H9 (cell line): ENCODE measurements at regions not wholly inside any gene's neighbourhood (a gene's known extent, or its start where the extent isn't known, plus 50 kb on each side); places are given as distances from the start of the nearest gene placed in this dataset.

Experiments used
- DNase-seq: peaks from one replicate; pipeline ENCODE4 v3.0.0-alpha.2; 2017
- H2AFZ ChIP-seq: one replicate; pipeline ENCODE4 v1.6.1; 2013; ENCODE audit warnings: mild to moderate bottlenecking, low read length, control low read depth, moderate library complexity
- H2AK5ac ChIP-seq: 2 replicates; pipeline ENCODE4 v1.6.1; 2013; ENCODE audit warnings: low read length, control low read depth, mixed read lengths; ENCODE audit not compliant: insufficient read length
- H2BK120ac ChIP-seq: one replicate; pipeline ENCODE4 v1.6.1; 2013; ENCODE audit warnings: low read depth, mild to moderate bottlenecking, low read length, control low read depth, inconsistent platforms; ENCODE audit not compliant: poor library complexity, severe bottlenecking
- H2BK12ac ChIP-seq: 2 replicates; pipeline ENCODE4 v1.6.1; 2013; ENCODE audit warnings: low read length, control low read depth, mixed read lengths, low read depth; ENCODE audit not compliant: insufficient read length
- H2BK15ac ChIP-seq: 2 replicates; pipeline ENCODE4 v1.6.1; 2013; ENCODE audit warnings: low read depth, low read length, control low read depth
- H2BK20ac ChIP-seq: one replicate; pipeline ENCODE4 v1.6.1; 2013; ENCODE audit warnings: low read depth, mild to moderate bottlenecking, low read length, control low read depth, inconsistent platforms; ENCODE audit not compliant: poor library complexity, severe bottlenecking
- H2BK5ac ChIP-seq: 2 replicates; pipeline ENCODE4 v1.6.1; 2013; ENCODE audit warnings: low read length, control low read depth, mixed read lengths; ENCODE audit not compliant: insufficient read length
- H3K14ac ChIP-seq: 2 replicates; pipeline ENCODE4 v1.6.1; 2013; ENCODE audit warnings: low read length, control low read depth; ENCODE audit not compliant: insufficient read depth
- H3K18ac ChIP-seq: 2 replicates; pipeline ENCODE4 v1.6.1; 2013; ENCODE audit warnings: low read depth, mild to moderate bottlenecking, mixed read lengths, low read length, control low read depth; ENCODE audit not compliant: insufficient read length
- H3K23ac ChIP-seq: 2 replicates; pipeline ENCODE4 v1.6.1; 2013; ENCODE audit warnings: low read length, control low read depth, mixed read lengths, low read depth; ENCODE audit not compliant: insufficient read length
- H3K23me2 ChIP-seq: 2 replicates; pipeline ENCODE4 v1.6.1; 2013; ENCODE audit warnings: low read depth, mild to moderate bottlenecking, mixed read lengths, low read length, control low read depth; ENCODE audit not compliant: insufficient read length, poor library complexity, severe bottlenecking
- H3K27ac ChIP-seq: 2 replicates; pipeline ENCODE4 v1.5.1; 2013; ENCODE audit warnings: low read length, control low read depth, mixed read lengths, low read depth; ENCODE audit not compliant: insufficient read length
- H3K27me3 ChIP-seq: 2 replicates; pipeline ENCODE4 v1.6.1; 2013; ENCODE audit warnings: low read length, control low read depth, inconsistent platforms; ENCODE audit not compliant: insufficient read depth
- H3K4ac ChIP-seq: 2 replicates; pipeline ENCODE4 v1.6.1; 2013; ENCODE audit warnings: low read depth, mild to moderate bottlenecking, control low read depth, inconsistent platforms, low read length, moderate library complexity
- H3K4me1 ChIP-seq: 2 replicates; pipeline ENCODE4 v1.6.1; 2013; ENCODE audit warnings: low read length, control low read depth, inconsistent platforms; ENCODE audit not compliant: insufficient read depth
- H3K4me2 ChIP-seq: 2 replicates; pipeline ENCODE4 v1.6.1; 2013; ENCODE audit warnings: low read length, control low read depth, mixed read lengths; ENCODE audit not compliant: insufficient read length, insufficient read depth
- H3K56ac ChIP-seq: 2 replicates; pipeline ENCODE4 v1.6.1; 2013; ENCODE audit warnings: low read depth, mild to moderate bottlenecking, mixed read lengths, low read length, control low read depth; ENCODE audit not compliant: insufficient read length
- H3K79me1 ChIP-seq: 2 replicates; pipeline ENCODE4 v1.6.1; 2013; ENCODE audit warnings: low read depth, mild to moderate bottlenecking, moderate library complexity, low read length, control low read depth, inconsistent platforms; ENCODE audit not compliant: insufficient read depth, poor library complexity, severe bottlenecking
- H3K79me2 ChIP-seq: 2 replicates; pipeline ENCODE4 v1.6.1; 2013; ENCODE audit warnings: low read length, control low read depth, inconsistent platforms; ENCODE audit not compliant: insufficient read depth
- H3K9ac ChIP-seq: 2 replicates; pipeline ENCODE4 v1.6.1; 2013; ENCODE audit warnings: low read length, control low read depth, mixed read lengths; ENCODE audit not compliant: insufficient read length; ENCODE audit errors: extremely low read depth
- H3K9me3 ChIP-seq: one replicate; pipeline ENCODE4 v1.6.1; 2013; ENCODE audit warnings: low read depth, low read length, inconsistent platforms; ENCODE audit not compliant: control insufficient read depth
- H3T11ph ChIP-seq: one replicate; pipeline ENCODE4 v1.6.1; 2013; ENCODE audit warnings: mild to moderate bottlenecking, low read length, control low read depth, inconsistent platforms
- H4K20me1 ChIP-seq: one replicate; pipeline ENCODE4 v1.6.1; 2013; ENCODE audit not compliant: control insufficient read depth, insufficient read length, insufficient read depth
- H4K5ac ChIP-seq: 2 replicates; pipeline ENCODE4 v1.6.1; 2013; ENCODE audit warnings: low read depth, mild to moderate bottlenecking, mixed read lengths, low read length, control low read depth; ENCODE audit not compliant: insufficient read length
- H4K8ac ChIP-seq: replicated peaks from 2 replicates; pipeline ENCODE4 v1.6.1; 2013; ENCODE audit warnings: low read length, control low read depth, mixed read lengths, low read depth; ENCODE audit not compliant: insufficient read length
- H4K91ac ChIP-seq: 2 replicates; pipeline ENCODE4 v1.6.1; 2013; ENCODE audit warnings: low read depth, mild to moderate bottlenecking, moderate library complexity, mixed read lengths, low read length, control low read depth; ENCODE audit not compliant: insufficient read length
- H3K27ac Mint-ChIP-seq, 3 experiments: 2 replicates in 2 of 3; 3 replicates in 1 of 3; pipeline ENCODE4 v1.8.0; 2020 to 2021; ENCODE audit warnings: mixed read lengths in 3 of 3, mild to moderate bottlenecking in 1 of 3, moderate library complexity in 1 of 3
- H3K27me3 Mint-ChIP-seq: 2 replicates; pipeline ENCODE4 v1.8.0; 2021; ENCODE audit warnings: low read depth, mild to moderate bottlenecking, moderate library complexity, mixed read lengths
- H3K36me3 Mint-ChIP-seq, 3 experiments: 2 replicates in 2 of 3; 3 replicates in 1 of 3; pipeline ENCODE4 v1.8.0; 2020 to 2021; ENCODE audit warnings: low read depth in 3 of 3, mixed read lengths in 3 of 3; ENCODE audit not compliant: insufficient read depth in 1 of 3
- H3K4me1 Mint-ChIP-seq, 2 experiments: 2 replicates each; pipeline ENCODE4 v1.8.0; 2020; ENCODE audit warnings: mixed read lengths in 2 of 2
- H3K4me3 Mint-ChIP-seq, 2 experiments: 2 replicates in 1 of 2; 3 replicates in 1 of 2; pipeline ENCODE4 v1.8.0; 2020 to 2021; ENCODE audit warnings: mild to moderate bottlenecking in 2 of 2, mixed read lengths in 2 of 2, moderate library complexity in 1 of 2
- H3K9me3 Mint-ChIP-seq, 2 experiments: 2 replicates in 1 of 2; 3 replicates in 1 of 2; pipeline ENCODE4 v1.8.0; 2020; ENCODE audit warnings: mild to moderate bottlenecking in 2 of 2, mixed read lengths in 2 of 2, moderate library complexity in 1 of 2
- CTCF ChIP-seq: fragments of 200-600 bp; sonication (generic); conservative IDR thresholded peaks from 3 replicates; pipeline ENCODE4 v1.8.0; 2021; ENCODE audit warnings: antibody characterized with exemption, mild to moderate bottlenecking
- WGBS: extraction: QIAGEN DNeasy Blood & Tissue Kit; methylation state at CpG from one replicate; pipeline ENCODE4 v1.1.7; 2013; ENCODE audit warnings: missing lambda C conversion rate, low lambda C conversion rate, mixed read lengths; ENCODE audit not compliant: insufficient read length; ENCODE audit errors: extremely low coverage; 5-methylcytosine and 5-hydroxymethylcytosine counted together

DNA sequence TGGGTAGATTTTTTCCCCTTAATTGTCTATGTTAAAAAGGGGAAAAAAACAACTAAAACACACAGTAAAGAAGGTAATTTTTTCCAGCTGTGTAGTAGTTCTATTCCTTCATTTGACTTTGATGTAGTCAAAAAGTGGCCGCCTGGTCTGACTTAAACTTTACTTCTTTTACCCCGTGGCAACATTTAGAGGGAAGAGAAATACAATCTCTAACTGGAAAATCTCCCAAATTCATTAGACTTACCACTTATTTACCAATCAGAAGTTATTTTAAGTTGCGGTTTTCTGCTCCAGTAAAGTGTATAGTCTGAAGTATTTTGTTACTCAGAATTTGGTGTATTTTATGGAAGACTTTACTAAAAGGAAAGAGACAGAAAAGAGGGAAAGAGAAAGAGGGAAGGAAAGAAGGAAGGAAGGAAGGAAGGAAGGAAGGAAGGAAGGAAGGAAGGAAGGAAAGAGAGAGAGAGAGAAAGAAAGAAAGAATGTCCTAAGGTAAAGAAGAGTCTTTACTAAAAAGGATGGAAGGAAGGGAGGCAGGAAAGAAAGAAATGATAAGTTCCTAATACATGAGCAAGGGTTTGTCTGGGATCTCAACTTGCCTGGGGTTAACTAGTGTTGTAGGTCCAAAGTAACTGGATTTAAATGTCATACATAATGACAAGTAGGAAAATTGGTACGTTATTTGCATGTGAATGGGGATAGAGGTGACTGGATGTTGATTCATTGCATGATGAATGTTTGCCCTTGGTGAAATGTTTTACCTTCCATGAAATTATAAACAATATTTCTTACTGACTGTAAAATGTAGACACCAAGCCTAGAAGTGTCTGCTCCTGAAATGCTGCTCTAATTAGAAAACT lies 135.1 kb downstream of the SAMD5 start:
- H3K27me3 Mint-ChIP-seq: peaks cover 1% of the 10 kb centered on the region; the same call in 1 of the 2 replicates
- Histone ChIP-seq H4K5ac (no peak overlapping the region), H2BK20ac (no peak overlapping the region), H3K18ac (no peak overlapping the region), H3K4ac (no peak overlapping the region), H2BK5ac (no peak overlapping the region), H2BK12ac (no peak overlapping the region), H2BK120ac (no peak overlapping the region), H3K27me3 (no peaks in the 10 kb centered on the region), H3K4me2 (no peak overlapping the region), H2AK5ac (no peak overlapping the region), H4K91ac (no peak overlapping the region), H3K9ac (no peak overlapping the region), H2BK15ac (no peak overlapping the region), H3K27ac (no peak overlapping the region), H4K20me1 (no peaks in the 10 kb centered on the region), H4K8ac (no peak overlapping the region), H3K56ac (no peak overlapping the region), H3K14ac (no peak overlapping the region), H3K23ac (no peak overlapping the region), H3T11ph (no peak overlapping the region), H3K79me2 (no peaks in the 10 kb centered on the region), H2AFZ (no peak overlapping the region), H3K9me3 (no peaks in the 10 kb centered on the region), H3K4me1 (no peaks in the 10 kb centered on the region), H3K79me1 (no peaks in the 10 kb centered on the region), H3K23me2 (no peaks in the 10 kb centered on the region)
- TF ChIP-seq CTCF: no peak
- H3K4me3 Mint-ChIP-seq: no peak overlapping the region
- no peaks in the 10 kb centered on the region; a peak in 1 of 7 replicates for H3K36me3 Mint-ChIP-seq
- no peaks in the 10 kb centered on the region for H3K9me3 Mint-ChIP-seq
- WGBS: no CpG with 5 or more reads among the region's 4 CpGs
- no peak for DNase-seq
- no peak overlapping the region for H3K27ac Mint-ChIP-seq
- H3K4me1 Mint-ChIP-seq: 0 out of 4 replicates have a peak, but pooled peaks cover 0 to 4% of the 10 kb centered on the region in 2 experiments
